Brain microvascular endothelial cell (primary cell): ENCODE measurements at regions not wholly inside any gene's neighbourhood (a gene's known extent, or its start where the extent isn't known, plus 50 kb on each side); places are given as distances from the start of the nearest gene placed in this dataset.
A peak's percentile ranks its signal among the peaks of the same experiment; 100 is the strongest.

Source experiments
- DNase-seq: peaks from one replicate; pipeline ENCODE4 v3.0.0-alpha.2; 2020
- H3K27ac ChIP-seq: fragments of 250-450 bp; sonication (Bioruptor Pico); 2 replicates; pipeline ENCODE4 v1.5.1; 2020; ENCODE audit warnings: mild to moderate bottlenecking, moderate library complexity
- H3K27me3 ChIP-seq: fragments of 250-450 bp; sonication (Bioruptor Pico); replicated peaks from 2 replicates; pipeline ENCODE4 v1.5.1; 2020; ENCODE audit warnings: mild to moderate bottlenecking
- H3K36me3 ChIP-seq: fragments of 250-450 bp; sonication (Bioruptor Pico); replicated peaks from 2 replicates; pipeline ENCODE4 v1.5.1; 2020; ENCODE audit warnings: mild to moderate bottlenecking
- H3K4me3 ChIP-seq: 2 replicates; pipeline ENCODE4 v1.5.1; 2011; ENCODE audit warnings: low read depth, mild to moderate bottlenecking, control low read depth, low read length, moderate library complexity
- in situ Hi-C: cut with HindIII; loops from 2 replicates; pipeline ENCODE4 v1.10.0; 2017; ENCODE audit warnings: low sequenced_read_pairs, low pct_ligation_motif_present
- TF ChIP-seq, protein P1 (sequence below): IDR thresholded peaks from 2 replicates; pipeline ENCODE4 v1.5.1; 2011; ENCODE audit warnings: low read depth, mild to moderate bottlenecking, moderate library complexity, low read length, control low read depth, inconsistent platforms; ENCODE audit errors: missing control alignments

GRCh38 chr7:112970771-112971170 lies 115.9 kb downstream of the GPR85 start:
- no peaks in the 10 kb centered on the region for H3K36me3 ChIP-seq
- DNase-seq, result no peak
- H3K27me3 ChIP-seq, result no peaks in the 10 kb centered on the region
- no peak overlapping the region for H3K4me3 ChIP-seq
- no peak overlapping the region for H3K27ac ChIP-seq
- TF ChIP-seq, protein P1, sequence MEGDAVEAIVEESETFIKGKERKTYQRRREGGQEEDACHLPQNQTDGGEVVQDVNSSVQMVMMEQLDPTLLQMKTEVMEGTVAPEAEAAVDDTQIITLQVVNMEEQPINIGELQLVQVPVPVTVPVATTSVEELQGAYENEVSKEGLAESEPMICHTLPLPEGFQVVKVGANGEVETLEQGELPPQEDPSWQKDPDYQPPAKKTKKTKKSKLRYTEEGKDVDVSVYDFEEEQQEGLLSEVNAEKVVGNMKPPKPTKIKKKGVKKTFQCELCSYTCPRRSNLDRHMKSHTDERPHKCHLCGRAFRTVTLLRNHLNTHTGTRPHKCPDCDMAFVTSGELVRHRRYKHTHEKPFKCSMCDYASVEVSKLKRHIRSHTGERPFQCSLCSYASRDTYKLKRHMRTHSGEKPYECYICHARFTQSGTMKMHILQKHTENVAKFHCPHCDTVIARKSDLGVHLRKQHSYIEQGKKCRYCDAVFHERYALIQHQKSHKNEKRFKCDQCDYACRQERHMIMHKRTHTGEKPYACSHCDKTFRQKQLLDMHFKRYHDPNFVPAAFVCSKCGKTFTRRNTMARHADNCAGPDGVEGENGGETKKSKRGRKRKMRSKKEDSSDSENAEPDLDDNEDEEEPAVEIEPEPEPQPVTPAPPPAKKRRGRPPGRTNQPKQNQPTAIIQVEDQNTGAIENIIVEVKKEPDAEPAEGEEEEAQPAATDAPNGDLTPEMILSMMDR, result peak; percentile 36
- in situ Hi-C loops, result no loop called here

DNA sequence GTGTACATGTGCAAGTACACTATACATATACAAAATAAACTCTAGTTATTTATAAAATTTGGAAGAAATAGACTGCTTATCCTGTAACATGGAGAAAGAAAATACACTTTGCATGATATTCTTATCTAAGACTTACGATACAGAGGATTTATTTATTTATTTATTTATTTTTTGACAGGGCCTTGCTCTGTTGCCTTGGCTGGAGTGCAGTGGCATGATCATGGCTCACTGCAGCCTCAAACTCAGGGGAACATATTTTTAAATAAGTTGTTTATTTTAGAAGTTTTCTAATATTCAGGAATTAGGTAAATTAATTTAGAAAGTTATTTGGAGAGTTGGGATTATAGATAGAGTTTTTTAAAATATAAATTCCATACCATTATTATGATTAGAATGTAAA lies 116.7 kb downstream of the GPR85 start:
- Histone ChIP-seq H3K36me3 (no peaks in the 10 kb centered on the region), H3K27me3 (no peaks in the 10 kb centered on the region), H3K4me3 (no peak overlapping the region), H3K27ac (no peak overlapping the region)
- DNase-seq, result no peak
- in situ Hi-C loops, result no loop called here
- TF ChIP-seq, protein P1, result no peak

DNA sequence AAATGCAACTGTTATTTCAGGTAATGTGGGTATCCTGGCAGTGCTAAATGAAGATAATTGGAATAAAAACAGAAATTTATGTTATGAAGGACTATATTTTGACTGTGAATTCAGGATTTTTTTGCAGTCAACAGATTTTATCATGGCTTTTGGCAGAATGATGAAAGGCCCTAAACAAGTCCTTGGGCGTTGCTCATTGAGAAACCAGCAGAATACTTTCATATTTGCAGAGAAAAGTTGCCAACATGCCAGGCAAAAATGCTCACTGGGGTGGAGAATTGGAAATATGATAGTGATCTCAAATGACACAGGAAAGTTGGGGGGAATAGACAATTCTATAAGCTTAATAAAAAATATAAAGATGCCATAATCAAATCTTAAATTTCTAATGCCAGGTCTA lies 121.1 kb downstream of the GPR85 start:
- Histone ChIP-seq H3K4me3 (no peak overlapping the region), H3K27ac (no peak overlapping the region), H3K36me3 (no peaks in the 10 kb centered on the region), H3K27me3 (no peaks in the 10 kb centered on the region)
- in situ Hi-C loops, result no loop called here
- TF ChIP-seq, protein P1, result no peak
- DNase-seq, result no peak

DNA sequence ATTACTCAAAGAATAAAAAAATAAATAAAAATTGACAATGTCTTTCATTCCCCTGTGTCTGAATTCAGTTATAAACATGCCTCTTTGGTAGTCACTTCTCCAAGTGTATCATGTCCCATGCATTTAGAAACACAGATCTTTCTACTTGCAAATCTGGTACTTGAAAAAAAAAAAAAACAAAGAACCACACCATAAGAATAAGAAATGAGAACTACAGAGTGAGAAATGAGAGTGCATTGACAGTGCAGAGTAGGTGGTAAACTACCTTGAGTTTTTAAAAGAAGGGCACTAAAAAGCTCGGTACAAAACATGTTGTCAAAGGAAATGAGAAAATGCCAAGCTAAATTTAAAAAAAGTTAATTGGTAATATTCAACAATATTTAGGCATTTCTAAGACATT lies 123.0 kb downstream of the GPR85 start:
- TF ChIP-seq, protein P1, result no peak
- Histone ChIP-seq H3K4me3 (no peak overlapping the region), H3K36me3 (no peaks in the 10 kb centered on the region), H3K27me3 (no peaks in the 10 kb centered on the region), H3K27ac (no peak overlapping the region)
- no peak for DNase-seq
- in situ Hi-C loops, result no loop called here

DNA sequence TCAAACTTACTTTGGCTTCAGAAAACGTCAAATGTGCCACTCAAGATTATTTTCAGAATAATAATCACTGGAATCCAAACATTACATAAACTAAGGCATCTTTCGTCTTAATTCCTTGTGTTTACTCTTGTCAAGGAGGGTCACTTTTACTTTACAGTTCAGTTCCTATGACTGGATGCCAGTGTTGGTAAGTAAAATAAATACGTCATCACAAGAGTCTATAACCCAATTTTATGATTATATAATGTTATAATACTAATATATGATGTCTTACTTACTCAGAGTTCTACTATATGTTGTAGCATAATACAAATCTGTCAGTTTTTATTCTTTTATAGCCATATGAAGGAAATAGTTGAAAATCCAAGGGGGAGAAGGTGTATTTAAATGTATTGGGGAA lies 123.8 kb downstream of the GPR85 start:
- Histone ChIP-seq H3K36me3 (no peaks in the 10 kb centered on the region), H3K27me3 (no peaks in the 10 kb centered on the region), H3K4me3 (no peak overlapping the region), H3K27ac (no peak overlapping the region)
- TF ChIP-seq, protein P1, result no peak
- in situ Hi-C loops, result no loop called here
- no peak for DNase-seq

GRCh38 chr7:112959276-112959675 lies 127.4 kb downstream of the GPR85 start:
- in situ Hi-C loops, result no loop called here
- Histone ChIP-seq H3K4me3 (no peak overlapping the region), H3K36me3 (no peaks in the 10 kb centered on the region), H3K27me3 (no peaks in the 10 kb centered on the region), H3K27ac (no peak overlapping the region)
- DNase-seq, result no peak
- TF ChIP-seq, protein P1, result no peak
